HepG2 (cell line): ENCODE measurements at regions not wholly inside any gene's neighbourhood (a gene's known extent, or its start where the extent isn't known, plus 50 kb on each side); places are given as distances from the start of the nearest gene placed in this dataset.
A peak's percentile ranks its signal among the peaks of the same experiment; 100 is the strongest.

ENCODE experiments used
- ATRX ChIP-seq: sonication (generic); formaldehyde crosslinking; IDR thresholded peaks from 2 replicates; pipeline ENCODE4 v1.4.0; 2020; ENCODE audit warnings: missing genetic modification reagents, borderline replicate concordance
- EP300 ChIP-seq, 3 experiments: sonication (generic) in 1 of 3; formaldehyde crosslinking in 1 of 3; IDR thresholded peaks; 2 replicates each; pipeline versions ENCODE4 v1.5.1 to v1.6.1; 2011 to 2020; ENCODE audit warnings: low read depth in 2 of 3, low read length in 2 of 3, borderline replicate concordance in 1 of 3, improper control_type of control experiment in 1 of 3, mild to moderate bottlenecking in 1 of 3, missing genetic modification reagents in 1 of 3, moderate library complexity in 1 of 3
- FOXA3 ChIP-seq: IDR thresholded peaks from 2 replicates; pipeline ENCODE4 v1.6.1; 2016; ENCODE audit warnings: missing genetic modification reagents, missing compliant biosample characterization
- IKZF4 ChIP-seq: sonication (generic); formaldehyde crosslinking; IDR thresholded peaks from 2 replicates; pipeline ENCODE4 v1.5.1; 2020; ENCODE audit warnings: borderline replicate concordance, mild to moderate bottlenecking, low read depth, missing genetic modification reagents; ENCODE audit errors: not compliant biosample characterization
- LCORL ChIP-seq, 2 experiments: fragments of 450-650 bp in 1 of 2; sonication (generic) in 1 of 2; formaldehyde crosslinking in 1 of 2; IDR thresholded peaks; 2 replicates each; pipeline versions ENCODE4 v1.5.0 to v1.6.1; 2017 to 2020; ENCODE audit warnings: antibody characterized with exemption in 1 of 2, missing genetic modification reagents in 1 of 2
- PRDM10 ChIP-seq: sonication (generic); formaldehyde crosslinking; IDR thresholded peaks from 2 replicates; pipeline ENCODE4 v1.4.0; 2020; ENCODE audit warnings: low read depth, missing genetic modification reagents
- REPIN1 ChIP-seq: sonication (generic); formaldehyde crosslinking; IDR thresholded peaks from 2 replicates; pipeline ENCODE4 v1.8.0; 2022; ENCODE audit warnings: missing genetic modification reagents, low read depth, mild to moderate bottlenecking, borderline replicate concordance
- RXRB ChIP-seq: IDR thresholded peaks from 2 replicates; pipeline ENCODE4 v1.6.1; 2016; ENCODE audit warnings: borderline replicate concordance, missing genetic modification reagents, missing compliant biosample characterization
- SIX1 ChIP-seq: sonication (generic); formaldehyde crosslinking; IDR thresholded peaks from 2 replicates; pipeline ENCODE4 v1.4.0; 2020; ENCODE audit warnings: missing genetic modification reagents, borderline replicate concordance
- SMYD3 ChIP-seq: sonication (generic); formaldehyde crosslinking; IDR thresholded peaks from 2 replicates; pipeline ENCODE4 v1.8.1; 2023; ENCODE audit warnings: mild to moderate bottlenecking, missing genetic modification reagents
- SRSF1 ChIP-seq: fragments of 200-400 bp; formaldehyde crosslinking; optimal IDR thresholded peaks from 2 replicates; pipeline ENCODE3; 2017; ENCODE audit warnings: mild to moderate bottlenecking, low read depth, low read length, moderate library complexity
- TBP ChIP-seq: sonication (generic); formaldehyde crosslinking; IDR thresholded peaks from 2 replicates; pipeline ENCODE4 v1.5.0; 2020; ENCODE audit warnings: missing genetic modification reagents
- TBX3 ChIP-seq: fragments of 450-650 bp; IDR thresholded peaks from 2 replicates; pipeline ENCODE4 v1.6.1; 2017; ENCODE audit warnings: antibody characterized with exemption, mild to moderate bottlenecking, inconsistent platforms, borderline replicate concordance
- TMF1 ChIP-seq: sonication (generic); formaldehyde crosslinking; IDR thresholded peaks from 2 replicates; pipeline ENCODE4 v1.8.1; 2022; ENCODE audit warnings: low read depth, missing genetic modification reagents
- ZFP82 ChIP-seq: sonication (generic); formaldehyde crosslinking; IDR thresholded peaks from 2 replicates; pipeline ENCODE4 v1.5.1; 2020; ENCODE audit warnings: mild to moderate bottlenecking, missing genetic modification reagents, borderline replicate concordance
- ZMYM2 ChIP-seq: sonication (generic); formaldehyde crosslinking; IDR thresholded peaks from 2 replicates; pipeline ENCODE4 v1.8.0; 2022; ENCODE audit warnings: mild to moderate bottlenecking, missing genetic modification reagents
- ZNF264 ChIP-seq: sonication (generic); formaldehyde crosslinking; IDR thresholded peaks from 2 replicates; pipeline ENCODE4 v1.4.0; 2020; ENCODE audit warnings: missing genetic modification reagents
- ZNF44 ChIP-seq: sonication (generic); formaldehyde crosslinking; IDR thresholded peaks from 2 replicates; pipeline ENCODE4 v1.5.1; 2020; ENCODE audit warnings: mild to moderate bottlenecking, missing genetic modification reagents
- ZNF562 ChIP-seq: sonication (generic); formaldehyde crosslinking; IDR thresholded peaks from 2 replicates; pipeline ENCODE4 v1.8.0; 2022; ENCODE audit warnings: missing genetic modification reagents, borderline replicate concordance
- ZNF746 ChIP-seq: sonication (generic); formaldehyde crosslinking; IDR thresholded peaks from 2 replicates; pipeline ENCODE4 v1.8.0; 2022; ENCODE audit warnings: mild to moderate bottlenecking, missing genetic modification reagents
- ZNF772 ChIP-seq: sonication (generic); formaldehyde crosslinking; IDR thresholded peaks from 2 replicates; pipeline ENCODE4 v1.5.0; 2020; ENCODE audit warnings: mild to moderate bottlenecking, missing genetic modification reagents
- TF ChIP-seq, protein P1 (sequence below): sonication (generic); formaldehyde crosslinking; IDR thresholded peaks from 2 replicates; pipeline ENCODE4 v1.5.1; 2020; ENCODE audit warnings: mild to moderate bottlenecking, missing genetic modification reagents, moderate library complexity

GRCh38 chr2:62413116-62413663 is 92.8 kb downstream of the TMEM17 start (continued):
- TF ChIP-seq, protein P1, sequence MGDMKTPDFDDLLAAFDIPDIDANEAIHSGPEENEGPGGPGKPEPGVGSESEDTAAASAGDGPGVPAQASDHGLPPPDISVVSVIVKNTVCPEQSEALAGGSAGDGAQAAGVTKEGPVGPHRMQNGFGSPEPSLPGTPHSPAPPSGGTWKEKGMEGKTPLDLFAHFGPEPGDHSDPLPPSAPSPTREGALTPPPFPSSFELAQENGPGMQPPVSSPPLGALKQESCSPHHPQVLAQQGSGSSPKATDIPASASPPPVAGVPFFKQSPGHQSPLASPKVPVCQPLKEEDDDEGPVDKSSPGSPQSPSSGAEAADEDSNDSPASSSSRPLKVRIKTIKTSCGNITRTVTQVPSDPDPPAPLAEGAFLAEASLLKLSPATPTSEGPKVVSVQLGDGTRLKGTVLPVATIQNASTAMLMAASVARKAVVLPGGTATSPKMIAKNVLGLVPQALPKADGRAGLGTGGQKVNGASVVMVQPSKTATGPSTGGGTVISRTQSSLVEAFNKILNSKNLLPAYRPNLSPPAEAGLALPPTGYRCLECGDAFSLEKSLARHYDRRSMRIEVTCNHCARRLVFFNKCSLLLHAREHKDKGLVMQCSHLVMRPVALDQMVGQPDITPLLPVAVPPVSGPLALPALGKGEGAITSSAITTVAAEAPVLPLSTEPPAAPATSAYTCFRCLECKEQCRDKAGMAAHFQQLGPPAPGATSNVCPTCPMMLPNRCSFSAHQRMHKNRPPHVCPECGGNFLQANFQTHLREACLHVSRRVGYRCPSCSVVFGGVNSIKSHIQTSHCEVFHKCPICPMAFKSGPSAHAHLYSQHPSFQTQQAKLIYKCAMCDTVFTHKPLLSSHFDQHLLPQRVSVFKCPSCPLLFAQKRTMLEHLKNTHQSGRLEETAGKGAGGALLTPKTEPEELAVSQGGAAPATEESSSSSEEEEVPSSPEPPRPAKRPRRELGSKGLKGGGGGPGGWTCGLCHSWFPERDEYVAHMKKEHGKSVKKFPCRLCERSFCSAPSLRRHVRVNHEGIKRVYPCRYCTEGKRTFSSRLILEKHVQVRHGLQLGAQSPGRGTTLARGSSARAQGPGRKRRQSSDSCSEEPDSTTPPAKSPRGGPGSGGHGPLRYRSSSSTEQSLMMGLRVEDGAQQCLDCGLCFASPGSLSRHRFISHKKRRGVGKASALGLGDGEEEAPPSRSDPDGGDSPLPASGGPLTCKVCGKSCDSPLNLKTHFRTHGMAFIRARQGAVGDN (CRISPR knock-in tag), result no peak
- TF ChIP-seq SMYD3 (no peak), TBP (CRISPR knock-in tag) (no peak), EP300 (IDR thresholded peaks at IDR 0.05; ENCODE audit: low read depth in 2 of 2, low read length in 2 of 2) (peak in 1 of 2 experiments; percentile 57; a peak in 1 of 4 replicates), EP300 (CRISPR knock-in tag; IDR thresholded peaks at IDR 0.05; ENCODE audit: borderline replicate concordance) (no peak), TMF1 (CRISPR knock-in tag) (no peak), ZNF44 (CRISPR knock-in tag) (0 out of 2 replicates have a peak, but pooled peaks have one; percentile 47), IKZF4 (CRISPR knock-in tag) (no peak), RXRB (CRISPR knock-in tag) (no peak), ATRX (CRISPR knock-in tag) (no peak), LCORL (IDR thresholded peaks at IDR 0.05) (no peak), LCORL (CRISPR knock-in tag; IDR thresholded peaks at IDR 0.05) (no peak), ZNF264 (CRISPR knock-in tag) (0 out of 2 replicates have a peak, but pooled peaks have one; percentile 17), REPIN1 (CRISPR knock-in tag) (no peak), ZNF772 (no peak), ZNF562 (no peak), ZMYM2 (CRISPR knock-in tag) (peak; percentile 84), ZNF746 (CRISPR knock-in tag) (no peak), SRSF1 (no peak), PRDM10 (CRISPR knock-in tag) (no peak), TBX3 (0 out of 2 replicates have a peak, but pooled peaks have one; percentile 16), FOXA3 (no peak), SIX1 (no peak), ZFP82 (CRISPR knock-in tag) (no peak)
